ENCODE measurements at regions not wholly inside any gene's neighbourhood (a gene's known extent, or its start where the extent isn't known, plus 50 kb on each side); places are given as distances from the start of the nearest gene placed in this dataset.
A peak's percentile ranks its signal among the peaks of the same experiment; 100 is the strongest.

DNA sequence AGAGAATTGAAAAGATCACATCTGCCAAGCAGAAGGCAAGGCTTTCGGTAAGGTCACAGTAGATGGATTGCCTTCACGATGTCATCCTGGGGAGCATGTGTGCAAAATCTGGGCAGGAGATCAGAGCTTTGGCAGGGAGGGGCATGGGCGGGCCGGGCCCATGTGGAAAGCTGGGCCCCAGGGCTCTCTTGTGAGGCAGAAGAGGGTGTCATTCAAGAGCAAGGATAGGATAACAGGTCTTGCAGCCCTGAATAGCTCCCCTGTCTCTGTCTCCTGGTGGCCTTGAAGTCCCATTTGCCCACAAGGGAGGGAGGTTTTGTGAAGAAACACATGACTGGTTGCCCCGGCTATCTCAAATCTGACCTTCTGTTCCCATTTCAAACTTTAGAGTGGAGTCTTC is 172.0 kb downstream of the OPA1 start:
- Histone ChIP-seq H3K4me1 (replicated peaks in 1 of 2) (peaks cover 9 to 10% of the 10 kb centered on the region in 2 donors), H3K27ac (no peak overlapping the region), H3K9me3 (replicated peaks in 1 of 3) (no peaks in the 10 kb centered on the region), H3K27me3 (no peaks in the 10 kb centered on the region), H3K4me3 (no peak overlapping the region), H3K36me3 (replicated peaks in 1 of 2) (no peaks in the 10 kb centered on the region)
- WGBS, 4 donors: 17 to 78% (median 39%) methylated on average over 5 of the region's 5 CpGs
- intact Hi-C loops (cut with DNase I): no loop called here
- TF ChIP-seq, protein P1, sequence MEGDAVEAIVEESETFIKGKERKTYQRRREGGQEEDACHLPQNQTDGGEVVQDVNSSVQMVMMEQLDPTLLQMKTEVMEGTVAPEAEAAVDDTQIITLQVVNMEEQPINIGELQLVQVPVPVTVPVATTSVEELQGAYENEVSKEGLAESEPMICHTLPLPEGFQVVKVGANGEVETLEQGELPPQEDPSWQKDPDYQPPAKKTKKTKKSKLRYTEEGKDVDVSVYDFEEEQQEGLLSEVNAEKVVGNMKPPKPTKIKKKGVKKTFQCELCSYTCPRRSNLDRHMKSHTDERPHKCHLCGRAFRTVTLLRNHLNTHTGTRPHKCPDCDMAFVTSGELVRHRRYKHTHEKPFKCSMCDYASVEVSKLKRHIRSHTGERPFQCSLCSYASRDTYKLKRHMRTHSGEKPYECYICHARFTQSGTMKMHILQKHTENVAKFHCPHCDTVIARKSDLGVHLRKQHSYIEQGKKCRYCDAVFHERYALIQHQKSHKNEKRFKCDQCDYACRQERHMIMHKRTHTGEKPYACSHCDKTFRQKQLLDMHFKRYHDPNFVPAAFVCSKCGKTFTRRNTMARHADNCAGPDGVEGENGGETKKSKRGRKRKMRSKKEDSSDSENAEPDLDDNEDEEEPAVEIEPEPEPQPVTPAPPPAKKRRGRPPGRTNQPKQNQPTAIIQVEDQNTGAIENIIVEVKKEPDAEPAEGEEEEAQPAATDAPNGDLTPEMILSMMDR (IDR thresholded peaks at IDR 0.05): no peak
- TF ChIP-seq POLR2A (IDR thresholded peaks at IDR 0.05): no peak
- peak; percentile 41 to 73 (median 65) for DNase-seq

DNA sequence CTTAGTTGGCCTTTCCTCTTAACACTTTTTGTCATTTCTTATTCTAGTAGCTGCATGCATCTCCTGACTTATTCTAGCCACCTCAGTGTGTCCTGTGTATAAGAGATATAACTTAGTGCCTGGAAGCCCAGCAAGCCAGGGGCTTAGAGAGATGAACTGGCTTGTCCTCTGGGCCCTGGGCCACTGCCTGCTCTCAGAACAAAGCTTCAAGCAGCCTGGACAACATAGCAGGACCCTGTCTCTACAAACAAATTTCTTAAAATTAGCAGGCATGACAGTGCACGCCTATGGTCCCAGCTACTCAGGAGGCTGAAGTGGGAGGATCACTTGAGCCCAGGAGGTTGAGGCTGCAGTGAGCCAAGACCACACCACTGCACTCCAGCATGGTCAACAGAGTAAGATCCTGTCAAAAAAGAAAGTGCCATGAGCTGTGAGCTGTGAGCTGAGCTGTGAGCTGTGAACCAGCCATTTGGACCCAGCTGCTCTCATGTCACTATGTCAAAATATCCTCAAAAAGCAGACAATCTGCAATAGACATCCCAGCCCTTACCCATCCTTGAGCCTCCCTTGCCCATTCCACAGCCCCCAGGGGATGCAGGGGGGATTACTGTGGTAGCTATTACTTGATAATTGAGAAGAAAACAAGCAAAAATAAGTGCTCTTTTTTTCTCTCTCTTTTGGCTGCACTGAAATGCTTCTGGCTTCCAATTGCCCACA is 174.5 kb downstream of the OPA1 start:
- intact Hi-C loops (cut with DNase I): no loop called here

GRCh38 chr3:193768070-193768394 is 175.0 kb downstream of the OPA1 start:
- H3K9me3 ChIP-seq (replicated peaks in 1 of 3): no peaks in the 10 kb centered on the region
- peak in 5 of 7 donors; percentile 19 to 52 (median 40) for DNase-seq
- peaks cover 9 to 10% of the 10 kb centered on the region in 2 donors for H3K4me1 ChIP-seq (replicated peaks in 1 of 2)
- TF ChIP-seq, protein P1 (IDR thresholded peaks at IDR 0.05): no peak
- TF ChIP-seq POLR2A (IDR thresholded peaks at IDR 0.05): no peak
- no peak overlapping the region for H3K27ac ChIP-seq
- H3K36me3 ChIP-seq (replicated peaks in 1 of 2): no peaks in the 10 kb centered on the region
- H3K27me3 ChIP-seq: peaks cover 3% of the 10 kb centered on the region
- no peak overlapping the region for H3K4me3 ChIP-seq
- intact Hi-C loops (cut with DNase I): no loop called here
- WGBS, 4 donors: 36 to 61% (median 39%) methylated on average over 2 of the region's 2 CpGs

More for the DNA sequence above, 174.5 kb downstream of the OPA1 start:
- peaks cover 9 to 10% of the 10 kb centered on the region in 2 donors for H3K4me1 ChIP-seq (replicated peaks in 1 of 2)
- no peak overlapping the region for H3K4me3 ChIP-seq
- peak in 1 of 7 donors; percentile 15 for DNase-seq
- no peaks in the 10 kb centered on the region for H3K9me3 ChIP-seq (replicated peaks in 1 of 3)
- no peak for TF ChIP-seq POLR2A (IDR thresholded peaks at IDR 0.05)
- TF ChIP-seq, protein P1 (IDR thresholded peaks at IDR 0.05): no peak
- no peak overlapping the region for H3K27ac ChIP-seq
- 86 to 100% (median 100%) methylated on average over 1 of the region's 1 CpG for WGBS, 4 donors
- H3K36me3 ChIP-seq (replicated peaks in 1 of 2): no peaks in the 10 kb centered on the region
- no peaks in the 10 kb centered on the region for H3K27me3 ChIP-seq

DNA sequence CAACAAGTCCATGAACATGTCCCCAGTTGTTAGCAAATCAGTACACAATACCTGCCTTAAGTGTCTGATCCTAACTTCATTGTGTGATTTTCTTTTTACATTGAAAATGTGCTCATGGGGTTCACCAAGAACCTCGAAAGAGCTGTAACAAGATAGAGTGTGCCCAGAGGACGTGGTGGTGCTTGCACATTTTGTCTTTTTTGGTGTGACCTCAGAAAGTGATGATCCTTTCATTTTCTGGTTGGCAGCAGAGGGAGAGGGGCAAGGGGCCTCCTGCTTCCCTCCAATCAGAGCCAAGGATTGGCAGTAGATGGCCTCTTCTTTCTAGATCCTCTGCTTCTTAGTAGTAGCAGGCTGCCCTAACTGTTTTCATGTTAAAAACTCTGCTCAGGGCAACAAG is 176.4 kb downstream of the OPA1 start:
- Histone ChIP-seq H3K9me3 (replicated peaks in 1 of 3) (no peaks in the 10 kb centered on the region), H3K4me3 (no peak overlapping the region), H3K27ac (no peak overlapping the region), H3K36me3 (replicated peaks in 1 of 2) (no peaks in the 10 kb centered on the region), H3K4me1 (replicated peaks in 1 of 2) (peaks cover 9 to 10% of the 10 kb centered on the region in 2 donors), H3K27me3 (peaks cover 4% of the 10 kb centered on the region)
- WGBS, 4 donors: 91 to 96% (median 92%) methylated on average over 2 of the region's 2 CpGs
- TF ChIP-seq, protein P1 (IDR thresholded peaks at IDR 0.05): no peak
- TF ChIP-seq POLR2A (IDR thresholded peaks at IDR 0.05): no peak
- intact Hi-C loops (cut with DNase I): no loop called here
- DNase-seq: no peak

Data from adrenal gland (tissue), 9 donors.